Hepatocyte (in vitro differentiated cells): ENCODE measurements at regions not wholly inside any gene's neighbourhood (a gene's known extent, or its start where the extent isn't known, plus 50 kb on each side); places are given as distances from the start of the nearest gene placed in this dataset.

ENCODE experiments used
- DNase-seq: peaks from one replicate; pipeline ENCODE4 v3.0.0-alpha.2; 2016; ENCODE audit warnings: low spot score
- H2AFZ ChIP-seq: fragments of 200-600 bp; sonication (generic); 2 replicates; pipeline ENCODE4 v1.6.0; 2016; ENCODE audit warnings: antibody characterized with exemption, mild to moderate bottlenecking
- H3K27ac ChIP-seq: fragments of 200-600 bp; sonication (generic); 2 replicates; pipeline ENCODE4 v1.5.1; 2016; ENCODE audit warnings: mild to moderate bottlenecking
- H3K27me3 ChIP-seq: fragments of 200-600 bp; sonication (generic); 2 replicates; pipeline ENCODE4 v1.6.1; 2016
- H3K36me3 ChIP-seq: fragments of 200-600 bp; sonication (generic); replicated peaks from 2 replicates; pipeline ENCODE4 v1.5.1; 2016; ENCODE audit warnings: low read depth; ENCODE audit not compliant: insufficient read depth
- H3K4me1 ChIP-seq: fragments of 200-600 bp; sonication (generic); 2 replicates; pipeline ENCODE4 v1.5.1; 2016; ENCODE audit warnings: mild to moderate bottlenecking, moderate library complexity; ENCODE audit not compliant: insufficient read depth
- H3K4me2 ChIP-seq: fragments of 200-600 bp; sonication (generic); 2 replicates; pipeline ENCODE4 v1.6.0; 2016
- H3K4me3 ChIP-seq: fragments of 200-600 bp; sonication (generic); 2 replicates; pipeline ENCODE4 v1.5.1; 2016; ENCODE audit warnings: mild to moderate bottlenecking
- H3K79me2 ChIP-seq: fragments of 200-600 bp; sonication (generic); 2 replicates; pipeline ENCODE4 v1.6.0; 2017; ENCODE audit warnings: mild to moderate bottlenecking
- H3K9me2 ChIP-seq: fragments of 200-600 bp; sonication (generic); replicated peaks from 2 replicates; pipeline ENCODE4 v1.6.0; 2017; ENCODE audit warnings: mild to moderate bottlenecking; ENCODE audit not compliant: insufficient read depth
- H3K9me3 ChIP-seq: fragments of 200-600 bp; sonication (generic); 2 replicates; pipeline ENCODE4 v1.5.1; 2016; ENCODE audit warnings: low read depth, mild to moderate bottlenecking
- H4K20me1 ChIP-seq: fragments of 200-600 bp; sonication (generic); 2 replicates; pipeline ENCODE4 v1.6.0; 2016; ENCODE audit warnings: mild to moderate bottlenecking; ENCODE audit not compliant: insufficient read depth, poor library complexity, severe bottlenecking
- EZH2 ChIP-seq: fragments of 200-600 bp; sonication (generic); IDR thresholded peaks from 2 replicates; pipeline ENCODE4 v1.6.1; 2016; ENCODE audit warnings: antibody characterized with exemption, mild to moderate bottlenecking, borderline replicate concordance
- EZH2phosphoT487 ChIP-seq: fragments of 200-600 bp; sonication (generic); IDR thresholded peaks from one replicate; pipeline ENCODE4 v1.6.1; 2018; ENCODE audit warnings: antibody characterized with exemption, mild to moderate bottlenecking, low read depth, moderate library complexity; ENCODE audit not compliant: unreplicated experiment, severe bottlenecking
- WGBS: methylation state at CpG from one replicate; pipeline ENCODE4 v1.1.6; 2016; ENCODE audit warnings: low lambda C conversion rate; ENCODE audit errors: missing lambda C conversion rate; 5-methylcytosine and 5-hydroxymethylcytosine counted together
- TF ChIP-seq, protein P1 (sequence below): fragments of 200-600 bp; sonication (generic); IDR thresholded peaks from 2 replicates; pipeline ENCODE4 v1.5.1; 2016; ENCODE audit warnings: antibody characterized with exemption, mild to moderate bottlenecking; ENCODE audit not compliant: poor library complexity

- Histone ChIP-seq H3K9me3 (no peaks in the 10 kb centered on the region), H3K4me3 (no peak overlapping the region), H3K27ac (peak overlapping the region; percentile 5), H3K9me2 (no peaks in the 10 kb centered on the region), H3K27me3 (no peaks in the 10 kb centered on the region), H2AFZ (no peak overlapping the region), H3K4me1 (no peaks in the 10 kb centered on the region), H3K36me3 (no peaks in the 10 kb centered on the region), H3K79me2 (no peaks in the 10 kb centered on the region), H3K4me2 (no peak overlapping the region), H4K20me1 (no peaks in the 10 kb centered on the region)
- no peak for DNase-seq
- 72% methylated on average over 2 of the region's 2 CpGs for WGBS
- no peak for TF ChIP-seq EZH2
- no peak for TF ChIP-seq EZH2phosphoT487
- TF ChIP-seq, protein P1, sequence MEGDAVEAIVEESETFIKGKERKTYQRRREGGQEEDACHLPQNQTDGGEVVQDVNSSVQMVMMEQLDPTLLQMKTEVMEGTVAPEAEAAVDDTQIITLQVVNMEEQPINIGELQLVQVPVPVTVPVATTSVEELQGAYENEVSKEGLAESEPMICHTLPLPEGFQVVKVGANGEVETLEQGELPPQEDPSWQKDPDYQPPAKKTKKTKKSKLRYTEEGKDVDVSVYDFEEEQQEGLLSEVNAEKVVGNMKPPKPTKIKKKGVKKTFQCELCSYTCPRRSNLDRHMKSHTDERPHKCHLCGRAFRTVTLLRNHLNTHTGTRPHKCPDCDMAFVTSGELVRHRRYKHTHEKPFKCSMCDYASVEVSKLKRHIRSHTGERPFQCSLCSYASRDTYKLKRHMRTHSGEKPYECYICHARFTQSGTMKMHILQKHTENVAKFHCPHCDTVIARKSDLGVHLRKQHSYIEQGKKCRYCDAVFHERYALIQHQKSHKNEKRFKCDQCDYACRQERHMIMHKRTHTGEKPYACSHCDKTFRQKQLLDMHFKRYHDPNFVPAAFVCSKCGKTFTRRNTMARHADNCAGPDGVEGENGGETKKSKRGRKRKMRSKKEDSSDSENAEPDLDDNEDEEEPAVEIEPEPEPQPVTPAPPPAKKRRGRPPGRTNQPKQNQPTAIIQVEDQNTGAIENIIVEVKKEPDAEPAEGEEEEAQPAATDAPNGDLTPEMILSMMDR = no peak
These were observed 118.2 kb upstream of the MTAP start for GRCh38 chr9:21684231-21684630.

- no peak for TF ChIP-seq EZH2phosphoT487
- TF ChIP-seq, protein P1 = no peak
- no peak for TF ChIP-seq EZH2
- DNase-seq = peak; percentile 40
- Histone ChIP-seq H3K9me2 (no peaks in the 10 kb centered on the region), H3K79me2 (no peaks in the 10 kb centered on the region), H4K20me1 (no peaks in the 10 kb centered on the region), H3K36me3 (no peaks in the 10 kb centered on the region), H3K4me1 (no peaks in the 10 kb centered on the region), H2AFZ (no peak overlapping the region), H3K27me3 (no peaks in the 10 kb centered on the region), H3K27ac (peak overlapping the region; percentile 5), H3K4me2 (no peak overlapping the region), H3K4me3 (no peak overlapping the region), H3K9me3 (no peaks in the 10 kb centered on the region)
- WGBS = 55% methylated on average over 2 of the region's 2 CpGs
These were observed 117.5 kb upstream of the MTAP start for GRCh38 chr9:21684831-21685362.

DNA sequence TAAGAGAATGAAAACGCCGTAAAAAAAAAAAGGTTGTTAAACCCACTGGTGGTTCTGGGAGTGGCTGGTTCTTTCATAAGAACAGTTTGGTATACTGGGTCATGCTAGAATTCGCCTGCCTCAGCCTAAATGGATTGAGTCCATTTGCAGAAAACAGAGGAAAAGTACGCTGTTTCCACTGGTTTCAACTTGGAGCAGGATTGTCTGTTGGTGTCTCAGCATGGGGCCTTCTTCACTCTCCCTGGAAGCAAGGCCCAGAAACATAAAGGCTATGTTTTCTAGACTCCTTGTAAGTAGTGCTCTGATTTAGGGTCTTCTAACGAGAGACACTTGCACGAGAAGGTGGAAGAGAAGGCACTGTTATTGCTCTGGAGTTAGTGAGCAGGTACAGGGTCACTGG lies 116.9 kb upstream of the MTAP start:
- 92% methylated on average over 6 of the region's 6 CpGs for WGBS

More for the DNA sequence above, 116.9 kb upstream of the MTAP start:
- Histone ChIP-seq H3K4me3 (no peak overlapping the region), H3K36me3 (no peaks in the 10 kb centered on the region), H3K4me2 (no peak overlapping the region), H3K9me3 (no peaks in the 10 kb centered on the region), H4K20me1 (no peaks in the 10 kb centered on the region), H3K9me2 (no peaks in the 10 kb centered on the region), H3K79me2 (no peaks in the 10 kb centered on the region), H3K27ac (no peak overlapping the region), H3K27me3 (no peaks in the 10 kb centered on the region), H3K4me1 (no peaks in the 10 kb centered on the region), H2AFZ (no peak overlapping the region)
- no peak for DNase-seq
- no peak for TF ChIP-seq EZH2
- TF ChIP-seq EZH2phosphoT487 = no peak
- TF ChIP-seq, protein P1 = no peak
